HG03045 (cell line): ENCODE measurements at regions not wholly inside any gene's neighbourhood (a gene's known extent, or its start where the extent isn't known, plus 50 kb on each side); places are given as distances from the start of the nearest gene placed in this dataset.

ENCODE experiments used
- ATAC-seq: cut with Tn5 transposase; IDR thresholded peaks from one replicate; pipeline ENCODE4 v1.9.1; 2021; ENCODE audit warnings: mild to moderate bottlenecking, moderate library complexity; ENCODE audit not compliant: unreplicated experiment

DNA sequence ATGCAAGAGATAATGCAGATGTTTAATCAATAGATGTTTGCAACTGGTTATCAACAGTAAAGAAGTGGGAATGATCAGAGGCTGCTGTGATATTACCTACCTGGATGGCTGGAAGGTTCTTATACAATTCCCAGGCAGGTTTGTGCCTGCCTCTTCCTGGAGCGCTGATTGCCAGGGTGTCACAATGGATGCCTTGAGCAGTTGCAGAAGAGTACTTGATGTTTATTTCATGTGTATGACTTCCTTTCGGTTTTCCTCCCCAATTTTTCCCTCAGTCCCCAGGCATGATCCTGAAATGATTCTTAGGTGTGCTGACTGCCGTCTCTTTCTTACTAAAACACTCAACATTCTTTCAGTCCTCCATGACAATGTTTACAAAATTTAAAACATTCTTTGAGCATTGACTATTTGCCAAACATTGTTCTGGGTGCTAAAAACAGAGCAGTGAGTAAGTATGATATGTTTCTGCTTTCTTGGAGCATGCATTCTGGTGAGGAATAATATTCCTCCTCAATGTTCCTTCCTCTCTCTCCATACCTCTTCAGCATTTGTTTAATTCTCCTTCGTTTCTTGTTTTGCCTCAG lies 416.6 kb upstream of the TRIB2 start:
- no peak for ATAC-seq

DNA sequence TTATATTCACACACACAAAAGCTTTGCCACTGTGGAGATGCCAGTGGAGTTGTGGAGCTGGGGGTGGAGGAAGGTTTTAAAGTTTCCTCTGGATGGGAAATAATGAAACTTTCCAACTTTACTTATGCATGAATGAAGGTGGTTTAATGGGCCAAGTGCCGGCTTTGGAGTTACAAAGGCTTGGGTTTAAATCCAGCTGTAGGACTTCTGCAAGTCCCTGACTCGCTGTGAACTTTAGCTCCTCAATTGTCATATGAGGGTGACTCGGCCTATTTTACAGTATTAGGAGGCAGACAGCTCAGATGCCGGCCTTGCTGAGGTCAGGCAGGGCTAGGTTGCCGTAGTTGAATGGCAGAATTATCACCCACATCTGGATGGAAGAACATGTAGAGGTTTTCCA lies 415.8 kb upstream of the TRIB2 start:
- ATAC-seq, result no peak

- no peak for ATAC-seq
These were observed 414.6 kb upstream of the TRIB2 start for GRCh38 chr2:12302140-12302539.

DNA sequence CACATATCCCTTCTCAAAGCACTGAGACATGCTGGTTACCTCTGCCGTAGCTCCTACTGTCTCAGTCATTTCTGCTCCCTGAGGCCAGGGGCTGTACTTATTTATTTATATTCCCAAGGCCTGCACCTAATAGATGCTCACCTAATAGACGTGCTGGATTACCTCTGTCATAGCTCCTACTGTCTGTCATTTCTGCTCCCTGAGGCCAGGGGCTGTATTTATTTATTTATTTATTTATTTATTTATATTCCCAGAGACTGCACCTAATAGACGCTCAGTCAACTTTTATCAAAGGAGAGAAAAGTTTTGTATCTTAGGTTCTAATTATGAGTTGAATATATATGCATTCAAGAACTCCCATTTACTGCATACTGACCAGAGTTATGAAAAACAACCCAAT lies 414.0 kb upstream of the TRIB2 start:
- ATAC-seq, result no peak

- ATAC-seq, result no peak
These were observed 413.3 kb upstream of the TRIB2 start for GRCh38 chr2:12303181-12304030.

DNA sequence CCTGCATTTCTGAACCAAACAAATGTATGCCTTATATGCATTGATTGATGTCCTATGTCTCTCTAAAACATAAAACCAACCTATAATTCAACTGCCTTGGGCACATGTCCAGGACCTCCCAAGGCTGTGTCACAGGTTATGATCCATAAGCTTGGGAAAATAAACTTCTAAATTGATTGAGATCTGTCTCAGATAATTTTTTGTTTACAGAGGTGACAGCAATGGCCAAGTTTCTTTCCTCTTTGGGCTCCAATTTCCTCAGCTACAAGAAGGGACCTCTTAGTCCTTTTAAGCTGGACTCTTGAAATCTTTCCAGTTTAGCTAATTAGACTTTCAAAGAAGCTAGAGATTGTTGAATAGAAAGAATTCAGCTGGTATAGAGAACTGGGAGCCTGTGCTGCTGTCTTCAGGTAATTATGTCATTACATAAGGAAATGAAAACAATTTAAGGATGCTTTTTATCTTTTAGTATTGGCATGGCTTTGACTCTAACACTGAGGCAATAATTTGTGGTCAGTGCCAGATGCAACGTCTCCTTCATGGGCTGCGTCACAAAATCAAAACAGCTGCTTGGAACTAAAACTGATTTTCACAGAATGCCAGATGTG lies 412.1 kb upstream of the TRIB2 start:
- no peak for ATAC-seq

- no peak for ATAC-seq
These were observed 410.8 kb upstream of the TRIB2 start for GRCh38 chr2:12305931-12306330.

GRCh38 chr2:12310399-12310798 lies 406.3 kb upstream of the TRIB2 start:
- ATAC-seq, result no peak

GRCh38 chr2:12313445-12314126 lies 403.1 kb upstream of the TRIB2 start:
- no peak for ATAC-seq

- ATAC-seq, result no peak
These were observed 402.5 kb upstream of the TRIB2 start for GRCh38 chr2:12314127-12314760.

- no peak for ATAC-seq
These were observed 401.5 kb upstream of the TRIB2 start for GRCh38 chr2:12315224-12315623.

GRCh38 chr2:12316476-12316875 lies 400.3 kb upstream of the TRIB2 start:
- no peak for ATAC-seq

DNA sequence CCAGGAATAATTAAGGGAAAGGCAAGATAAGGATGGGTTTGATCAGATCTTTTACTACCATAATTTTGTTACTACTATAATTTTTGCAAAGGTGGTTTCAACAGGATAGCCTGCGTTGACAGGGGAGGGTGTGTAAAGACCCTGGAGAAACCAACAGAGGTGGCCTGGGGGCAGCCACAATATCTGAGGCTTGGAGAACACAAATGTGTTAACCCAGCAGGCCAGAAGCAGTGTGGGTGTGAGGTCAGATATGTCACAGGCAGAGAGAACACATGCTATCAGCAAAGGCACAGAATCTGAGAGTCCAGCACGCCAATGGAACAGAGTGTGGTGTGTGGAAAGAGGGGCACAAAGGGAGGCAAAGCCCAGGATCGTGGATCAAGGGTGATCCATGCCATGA lies 399.4 kb upstream of the TRIB2 start:
- no peak for ATAC-seq

DNA sequence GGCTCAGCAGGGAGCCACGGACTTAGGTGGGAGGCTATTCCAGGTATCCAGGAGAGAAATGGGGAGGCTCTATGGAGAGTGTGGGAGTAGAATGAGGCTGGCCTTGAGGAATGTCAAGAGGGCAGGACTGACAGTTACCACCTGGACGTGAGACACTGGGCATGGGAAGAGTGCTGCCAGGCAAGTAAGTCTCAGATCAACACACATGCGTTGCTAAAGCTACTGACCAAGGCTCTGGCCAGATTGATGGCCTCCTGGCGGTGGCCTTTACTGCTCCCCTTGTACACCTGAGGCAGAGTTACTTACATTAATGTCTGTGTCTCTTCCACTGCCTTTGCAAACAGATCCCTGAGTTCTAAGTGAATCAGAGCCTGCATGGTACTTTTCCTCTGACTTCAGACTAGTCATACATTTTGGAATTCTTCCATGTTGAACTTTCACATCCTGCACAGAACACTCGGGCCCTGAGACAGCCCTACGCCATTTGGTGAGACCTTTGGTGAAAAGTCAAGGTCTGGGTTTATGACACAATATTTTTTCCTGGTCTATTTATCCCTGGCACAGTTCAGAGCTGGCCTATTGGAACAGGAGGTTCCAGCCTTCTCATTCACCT lies 398.8 kb upstream of the TRIB2 start:
- no peak for ATAC-seq

GRCh38 chr2:12318427-12319057 lies 398.2 kb upstream of the TRIB2 start:
- ATAC-seq, result no peak

DNA sequence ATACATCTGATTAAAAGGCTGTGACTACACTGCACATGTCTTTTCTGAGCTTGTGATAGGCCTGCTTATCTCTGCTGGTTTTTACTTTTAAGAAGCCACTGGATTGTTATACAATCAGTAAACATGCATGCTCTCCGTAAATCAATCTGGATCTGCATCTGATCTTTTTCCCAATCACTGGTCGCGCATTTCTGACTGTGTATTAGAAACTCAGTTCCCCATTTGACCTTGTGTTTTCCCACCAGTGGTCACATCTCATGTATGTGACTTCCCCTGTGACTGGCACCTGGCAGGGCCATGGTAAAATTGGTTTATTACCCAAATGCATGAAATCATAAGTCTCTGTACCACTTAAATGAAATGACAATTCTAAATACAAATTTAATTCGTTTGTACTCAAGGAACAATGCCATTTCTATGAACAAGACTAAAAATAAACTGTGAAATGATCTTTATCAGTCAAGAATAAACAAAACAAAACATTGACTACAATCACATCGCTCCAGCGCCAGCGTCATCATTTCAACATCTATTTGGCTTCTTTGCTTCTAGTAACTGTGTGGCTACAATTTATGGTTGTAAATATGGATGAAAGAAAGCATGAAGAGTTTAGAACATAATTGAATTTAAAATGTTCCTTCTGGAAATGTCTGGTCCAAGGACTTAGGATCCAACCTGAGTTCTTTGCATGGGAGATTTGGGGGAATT lies 396.6 kb upstream of the TRIB2 start:
- no peak for ATAC-seq

DNA sequence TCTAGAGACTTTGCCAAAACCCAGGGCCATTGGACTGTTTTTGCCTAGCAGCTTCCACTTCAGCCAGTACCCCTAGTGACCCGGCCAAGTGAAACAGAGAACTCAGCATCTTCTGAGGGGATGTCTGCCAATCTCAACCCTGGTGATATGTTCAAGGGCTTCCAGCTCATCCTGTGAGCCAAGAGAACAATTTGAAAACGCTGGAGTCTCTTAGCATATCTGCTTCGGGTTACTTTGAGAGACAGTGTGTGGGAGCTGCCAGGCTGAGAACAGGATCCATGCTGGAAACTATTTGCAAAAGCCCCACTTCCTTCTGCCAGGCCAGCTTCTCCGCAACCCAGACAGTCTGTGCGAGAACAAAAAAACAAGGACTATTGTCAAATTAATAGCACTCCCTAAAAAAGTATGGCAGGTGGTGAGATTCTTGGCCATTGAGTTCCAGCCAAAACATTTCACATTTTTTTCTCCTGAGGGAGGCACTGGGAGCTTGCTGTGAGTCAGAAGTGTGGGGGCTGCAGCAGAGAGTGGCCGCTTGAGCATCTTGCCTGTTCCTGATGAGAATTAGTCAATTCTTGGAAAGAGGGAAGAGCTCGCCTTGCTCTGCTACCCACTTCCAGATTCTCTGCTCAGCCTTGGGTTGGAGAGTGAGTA lies 395.6 kb upstream of the TRIB2 start:
- no peak for ATAC-seq

DNA sequence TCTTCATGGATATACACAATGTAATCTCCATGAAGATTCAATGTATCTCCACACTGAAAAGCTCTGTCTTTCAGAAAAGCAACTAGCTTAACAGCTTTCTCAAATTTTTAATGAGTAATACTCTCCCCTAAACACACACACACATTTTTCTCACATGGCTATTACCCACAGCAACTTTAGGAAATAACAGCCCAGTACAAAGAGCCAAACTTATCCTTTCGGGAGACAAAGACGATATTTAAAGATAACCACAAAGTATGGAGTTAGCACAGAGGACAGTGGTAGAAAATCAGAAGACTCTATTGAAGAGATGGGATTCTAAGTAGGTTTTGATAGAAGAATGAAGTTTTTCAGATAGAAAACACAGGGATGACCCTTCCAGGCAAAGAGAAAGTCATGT lies 394.9 kb upstream of the TRIB2 start:
- ATAC-seq, result no peak

DNA sequence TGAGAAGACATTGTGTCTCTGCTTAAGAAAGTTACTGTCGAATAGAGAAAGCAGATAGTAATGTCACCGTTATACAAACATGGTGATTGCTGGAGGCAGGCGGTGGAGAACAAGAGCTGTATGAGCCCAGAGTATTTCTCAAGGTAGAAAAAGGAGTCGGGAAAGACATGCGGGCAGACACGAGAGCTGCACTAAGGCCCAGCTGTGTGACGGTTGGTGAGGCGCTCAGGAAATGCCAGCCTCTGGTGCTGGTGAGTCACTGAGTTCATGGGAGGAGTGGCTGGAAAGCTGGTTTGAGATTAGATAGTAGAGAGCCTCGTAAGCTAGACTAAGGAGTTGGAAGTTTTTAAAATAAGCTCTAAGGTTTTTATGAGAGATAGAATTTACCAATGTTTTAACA lies 390.9 kb upstream of the TRIB2 start:
- no peak for ATAC-seq
